ENCODE measurements at regions not wholly inside any gene's neighbourhood (a gene's known extent, or its start where the extent isn't known, plus 50 kb on each side); places are given as distances from the start of the nearest gene placed in this dataset.

GRCh38 chr3:124442463-124442862 lies 287.8 kb upstream of the UMPS start:
- TF ChIP-seq CTCF (IDR thresholded peaks at IDR 0.05) (no peak), EP300 (IDR thresholded peaks at IDR 0.05) (no peak)

All from stomach (tissue), 4 donors.